NT2/D1 (cell line): ENCODE measurements at regions not wholly inside any gene's neighbourhood (a gene's known extent, or its start where the extent isn't known, plus 50 kb on each side); places are given as distances from the start of the nearest gene placed in this dataset.

ENCODE experiments used
- DNase-seq: peaks from one replicate; pipeline ENCODE4 v3.0.0-alpha.2; 2011; ENCODE audit warnings: low read depth, low spot score
- H3K27me3 ChIP-seq: 2 replicates; pipeline ENCODE4 v1.6.0; 2011; ENCODE audit warnings: mild to moderate bottlenecking; ENCODE audit not compliant: insufficient read length, insufficient read depth
- H3K36me3 ChIP-seq: 2 replicates; pipeline ENCODE4 v1.6.1; 2011; ENCODE audit warnings: mild to moderate bottlenecking, low read length, mixed read lengths; ENCODE audit not compliant: insufficient read depth, insufficient read length
- H3K4me1 ChIP-seq: 2 replicates; pipeline ENCODE4 v1.5.1; 2011; ENCODE audit not compliant: insufficient read depth, insufficient read length
- H3K4me3 ChIP-seq: 2 replicates; pipeline ENCODE4 v1.5.1; 2011; ENCODE audit warnings: low read depth; ENCODE audit not compliant: insufficient read length
- H3K9ac ChIP-seq: 2 replicates; pipeline ENCODE4 v1.6.0; 2011; ENCODE audit warnings: low read depth; ENCODE audit not compliant: insufficient read length
- H3K9me3 ChIP-seq: 2 replicates; pipeline ENCODE4 v1.5.1; 2011; ENCODE audit warnings: mild to moderate bottlenecking, low read length; ENCODE audit not compliant: insufficient read depth
- SUZ12 ChIP-seq: IDR thresholded peaks from 2 replicates; pipeline ENCODE4 v1.6.1; 2011; ENCODE audit not compliant: insufficient read length, insufficient read depth; ENCODE audit errors: extremely low read depth
- YY1 ChIP-seq: IDR thresholded peaks from 2 replicates; pipeline ENCODE4 v1.6.1; 2011; ENCODE audit not compliant: insufficient read length, insufficient read depth
- ZNF274 ChIP-seq: IDR thresholded peaks from 2 replicates; pipeline ENCODE4 v1.6.1; 2011; ENCODE audit warnings: mild to moderate bottlenecking, low read depth, low read length

DNA sequence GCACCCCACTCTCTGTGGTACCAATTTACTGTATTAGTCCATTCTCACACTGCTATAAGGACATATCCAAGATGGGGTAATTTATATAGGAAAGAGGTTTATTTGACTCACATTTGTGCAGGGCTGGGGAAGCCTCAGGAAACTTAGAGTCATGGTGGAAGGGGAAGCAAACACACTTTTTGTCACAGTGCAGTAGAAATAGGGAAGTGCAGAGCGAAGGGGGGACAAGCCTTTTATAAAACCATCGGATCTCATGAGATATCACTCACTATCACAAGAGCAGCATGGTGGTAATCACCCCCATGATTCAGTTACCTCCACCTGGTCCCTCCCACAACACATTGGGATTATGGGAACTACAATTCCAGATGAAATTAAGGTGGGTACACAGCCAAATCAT, 766.9 kb upstream of the PCDH10 start:
- Histone ChIP-seq H3K9ac (no peak overlapping the region), H3K9me3 (no peaks in the 10 kb centered on the region), H3K4me3 (no peak overlapping the region), H3K27me3 (no peaks in the 10 kb centered on the region), H3K4me1 (no peaks in the 10 kb centered on the region), H3K36me3 (no peaks in the 10 kb centered on the region)
- no peak for DNase-seq
- TF ChIP-seq YY1: no peak
- no peak for TF ChIP-seq ZNF274

DNA sequence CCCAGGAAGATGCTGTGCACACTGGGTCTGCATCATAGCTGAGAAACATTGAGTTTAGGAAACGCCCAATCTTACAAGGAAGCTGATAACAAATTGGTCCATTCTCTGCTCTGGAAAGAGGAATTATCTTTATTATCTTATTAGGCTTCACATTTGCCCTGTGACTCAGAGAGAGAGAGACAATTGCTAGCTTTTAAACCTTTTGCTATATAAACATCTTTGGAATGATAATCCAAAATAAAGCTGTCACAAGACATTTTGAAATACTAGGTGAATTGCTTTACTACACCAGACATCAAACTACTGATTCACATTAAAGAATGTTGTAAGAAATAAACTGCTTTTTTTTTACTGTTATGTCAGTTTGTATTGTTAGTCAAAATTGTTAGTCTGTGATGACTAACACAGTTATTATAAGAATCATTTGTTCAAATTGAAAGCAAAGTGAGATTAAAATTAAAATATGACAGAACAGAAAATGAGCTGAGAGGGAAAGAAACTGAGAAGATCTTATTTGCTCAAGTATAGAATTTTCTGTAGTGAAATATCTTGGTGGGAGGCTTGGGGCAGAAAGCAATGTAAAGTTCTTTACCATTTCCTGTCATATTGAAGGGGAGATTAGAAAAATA, 765.4 kb upstream of the PCDH10 start:
- DNase-seq: no peak
- H3K27me3 ChIP-seq: no peaks in the 10 kb centered on the region
- no peaks in the 10 kb centered on the region for H3K9me3 ChIP-seq
- no peaks in the 10 kb centered on the region for H3K4me1 ChIP-seq
- H3K9ac ChIP-seq: no peak overlapping the region
- no peak overlapping the region for H3K4me3 ChIP-seq
- TF ChIP-seq YY1 (no peak), ZNF274 (no peak), SUZ12 (no peak)
- no peaks in the 10 kb centered on the region for H3K36me3 ChIP-seq

GRCh38 chr4:132384709-132385108, 764.4 kb upstream of the PCDH10 start:
- no peak overlapping the region for H3K9ac ChIP-seq
- H3K36me3 ChIP-seq: no peaks in the 10 kb centered on the region
- no peak for DNase-seq
- H3K4me3 ChIP-seq: no peak overlapping the region
- no peaks in the 10 kb centered on the region for H3K9me3 ChIP-seq
- TF ChIP-seq SUZ12 (no peak), YY1 (no peak), ZNF274 (no peak)
- no peaks in the 10 kb centered on the region for H3K27me3 ChIP-seq
- no peaks in the 10 kb centered on the region for H3K4me1 ChIP-seq

DNA sequence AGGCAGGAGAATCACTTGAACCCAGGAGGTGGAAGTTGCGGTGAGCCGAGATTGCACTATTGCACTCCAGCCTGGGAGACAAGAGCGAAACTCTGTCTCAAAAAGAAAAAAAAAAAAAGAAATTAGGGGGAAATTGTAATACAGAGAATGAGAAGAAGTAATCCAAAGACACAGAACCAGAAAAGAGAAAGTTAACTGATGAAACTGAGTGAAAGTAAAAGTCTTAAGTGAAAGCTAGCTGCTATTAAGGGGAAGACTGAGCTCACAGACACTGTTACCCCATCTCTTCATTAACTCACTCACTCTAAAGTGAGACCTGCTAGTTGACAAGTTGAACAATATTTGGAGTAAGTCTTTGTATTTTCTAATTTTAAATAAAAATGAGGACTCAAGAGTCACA, 763.0 kb upstream of the PCDH10 start:
- Histone ChIP-seq H3K27me3 (no peaks in the 10 kb centered on the region), H3K9ac (no peak overlapping the region), H3K36me3 (no peaks in the 10 kb centered on the region), H3K9me3 (no peaks in the 10 kb centered on the region), H3K4me1 (no peaks in the 10 kb centered on the region), H3K4me3 (no peak overlapping the region)
- no peak for TF ChIP-seq ZNF274
- TF ChIP-seq SUZ12: no peak
- TF ChIP-seq YY1: no peak
- DNase-seq: no peak

DNA sequence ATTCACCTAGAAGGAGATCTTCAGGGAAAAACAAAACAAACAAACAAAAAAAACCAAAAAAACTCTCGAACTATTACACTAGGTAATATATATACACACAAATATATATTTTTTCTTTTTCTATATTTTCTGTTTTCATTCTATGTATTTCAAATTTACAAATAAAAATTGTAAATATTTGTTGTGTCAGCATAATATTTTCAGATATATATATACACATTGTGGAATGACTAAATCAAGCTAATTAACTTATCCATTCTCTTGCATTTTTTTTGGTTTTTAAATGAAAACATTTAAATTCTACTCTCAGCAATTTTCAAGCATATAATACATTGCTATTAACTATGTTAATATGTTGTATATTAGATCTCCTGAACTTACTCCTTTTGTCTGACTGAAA, 762.0 kb upstream of the PCDH10 start:
- Histone ChIP-seq H3K36me3 (no peaks in the 10 kb centered on the region), H3K27me3 (no peaks in the 10 kb centered on the region), H3K4me3 (no peak overlapping the region), H3K9me3 (no peaks in the 10 kb centered on the region), H3K4me1 (no peaks in the 10 kb centered on the region), H3K9ac (no peak overlapping the region)
- no peak for DNase-seq
- no peak for TF ChIP-seq ZNF274
- no peak for TF ChIP-seq SUZ12
- TF ChIP-seq YY1: no peak

GRCh38 chr4:132395561-132395960, 753.5 kb upstream of the PCDH10 start:
- Histone ChIP-seq H3K36me3 (no peaks in the 10 kb centered on the region), H3K4me3 (no peak overlapping the region), H3K4me1 (no peaks in the 10 kb centered on the region), H3K27me3 (no peaks in the 10 kb centered on the region), H3K9ac (no peak overlapping the region), H3K9me3 (no peaks in the 10 kb centered on the region)
- no peak for DNase-seq
- TF ChIP-seq SUZ12 (no peak), YY1 (no peak), ZNF274 (no peak)

DNA sequence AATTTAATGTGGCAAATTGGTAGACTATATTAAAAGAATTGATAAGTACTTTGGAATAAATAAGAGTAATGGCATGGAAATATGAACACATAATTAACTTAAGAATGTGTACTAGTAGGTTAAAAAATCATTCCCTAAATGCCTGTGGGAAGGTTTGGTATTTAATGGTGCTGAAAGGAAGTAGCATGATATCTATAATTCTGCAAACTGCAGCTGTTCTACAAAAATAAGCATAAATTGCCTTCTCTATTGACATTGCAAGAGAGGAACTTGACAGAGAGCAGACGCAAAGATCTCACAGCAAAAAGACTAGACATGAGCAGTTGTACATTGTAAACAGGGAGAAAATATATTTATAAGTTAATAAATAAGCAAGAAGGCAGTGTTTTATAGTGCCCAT, 752.5 kb upstream of the PCDH10 start:
- Histone ChIP-seq H3K27me3 (no peaks in the 10 kb centered on the region), H3K4me1 (no peaks in the 10 kb centered on the region), H3K9ac (no peak overlapping the region), H3K36me3 (no peaks in the 10 kb centered on the region), H3K9me3 (no peaks in the 10 kb centered on the region), H3K4me3 (no peak overlapping the region)
- TF ChIP-seq ZNF274 (no peak), YY1 (no peak), SUZ12 (no peak)
- no peak for DNase-seq
